ENCODE measurements at regions not wholly inside any gene's neighbourhood (a gene's known extent, or its start where the extent isn't known, plus 50 kb on each side); places are given as distances from the start of the nearest gene placed in this dataset.

DNA sequence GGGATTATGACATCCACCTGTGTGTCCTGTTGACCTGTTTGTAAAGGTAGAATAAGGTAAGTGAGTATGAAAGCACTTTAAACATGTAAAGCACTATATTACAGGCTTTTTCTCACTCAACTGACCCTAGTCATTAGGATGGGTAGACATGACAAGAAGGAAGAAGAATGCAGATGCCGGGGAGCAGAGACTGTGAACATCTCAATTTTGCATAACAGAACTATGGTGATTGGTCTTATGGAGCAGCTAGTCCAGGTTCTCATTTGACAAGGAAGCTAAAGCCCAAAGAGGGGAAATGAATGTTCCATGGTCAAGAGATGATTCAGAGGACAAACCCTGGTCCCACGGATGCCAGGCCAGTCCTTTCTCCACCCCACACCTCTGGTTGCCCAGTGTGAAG lies 200.1 kb upstream of the BCL6 start:
- H3K36me3 Mint-ChIP-seq (ENCODE audit: insufficient read depth in 1 of 3, low read depth in 3 of 3), result no peaks in the 10 kb centered on the region
- Histone ChIP-seq H2BK5ac (ENCODE audit: insufficient read length, low read length) (no peak overlapping the region), H3K4me1 (ENCODE audit: insufficient read depth, low read length) (peaks cover 2% of the 10 kb centered on the region; the same call in 1 of the 2 replicates), H3K18ac (ENCODE audit: insufficient read length, low read depth, low read length) (no peak overlapping the region), H3K4ac (ENCODE audit: low read depth, low read length) (no peak overlapping the region), H2BK15ac (ENCODE audit: low read depth, low read length) (no peak overlapping the region), H3K79me2 (ENCODE audit: insufficient read depth, low read length) (no peaks in the 10 kb centered on the region), H3T11ph (ENCODE audit: low read length) (no peak overlapping the region), H3K27ac (ENCODE audit: insufficient read length, low read depth, low read length) (no peak overlapping the region), H3K56ac (ENCODE audit: insufficient read length, low read depth, low read length) (no peak overlapping the region), H3K27me3 (ENCODE audit: insufficient read depth, low read length) (no peaks in the 10 kb centered on the region), H3K4me2 (ENCODE audit: insufficient read depth, insufficient read length, low read length) (no peak overlapping the region), H2BK12ac (ENCODE audit: insufficient read length, low read depth, low read length) (no peak overlapping the region), H2AK5ac (ENCODE audit: insufficient read length, low read length) (no peak overlapping the region), H4K8ac (replicated peaks; ENCODE audit: insufficient read length, low read depth, low read length) (no peak overlapping the region), H2BK120ac (ENCODE audit: low read depth, low read length, poor library complexity, severe bottlenecking) (no peak overlapping the region), H2AFZ (ENCODE audit: low read length) (no peak overlapping the region), H3K9me3 (ENCODE audit: control insufficient read depth, low read depth, low read length) (no peaks in the 10 kb centered on the region), H3K79me1 (ENCODE audit: insufficient read depth, low read depth, low read length, poor library complexity, severe bottlenecking) (no peaks in the 10 kb centered on the region), H2BK20ac (ENCODE audit: low read depth, low read length, poor library complexity, severe bottlenecking) (no peak overlapping the region), H3K23me2 (ENCODE audit: insufficient read length, low read depth, low read length, poor library complexity, severe bottlenecking) (no peaks in the 10 kb centered on the region), H3K9ac (ENCODE audit: extremely low read depth, insufficient read length, low read length) (no peak overlapping the region), H4K91ac (ENCODE audit: insufficient read length, low read depth, low read length) (no peak overlapping the region), H3K23ac (ENCODE audit: insufficient read length, low read depth, low read length) (no peak overlapping the region), H4K20me1 (ENCODE audit: control insufficient read depth, insufficient read depth, insufficient read length) (no peaks in the 10 kb centered on the region), H3K14ac (ENCODE audit: insufficient read depth, low read length) (no peak overlapping the region), H4K5ac (ENCODE audit: insufficient read length, low read depth, low read length) (no peak overlapping the region)
- DNase-seq, result no peak
- no peak overlapping the region for H3K4me3 Mint-ChIP-seq
- H3K4me1 Mint-ChIP-seq, result peaks cover 19 to 21% of the 10 kb centered on the region in 2 experiments
- no peak overlapping the region for H3K27ac Mint-ChIP-seq
- no peak for TF ChIP-seq CTCF (conservative IDR thresholded peaks at IDR 0.05)
- no peaks in the 10 kb centered on the region for H3K27me3 Mint-ChIP-seq (ENCODE audit: low read depth)
- WGBS (ENCODE audit: extremely low coverage, insufficient read length, low lambda C conversion rate), result no CpG with 5 or more reads among the region's 2 CpGs
- peaks cover 0 to 1% of the 10 kb centered on the region in 2 experiments; a peak in 2 of 5 replicates for H3K9me3 Mint-ChIP-seq

Measured in H9 (cell line).